Body of pancreas (tissue), 4 donors: ENCODE measurements at regions not wholly inside any gene's neighbourhood (a gene's known extent, or its start where the extent isn't known, plus 50 kb on each side); places are given as distances from the start of the nearest gene placed in this dataset.

ENCODE experiments used
- ATAC-seq: fragments of 150-250 bp; one replicate; pipeline ENCODE4 v1.9.1; 2016
- DNase-seq, 4 donors: peaks; one replicate each; pipeline ENCODE4 v3.0.0-alpha.2; 2019
- H3K27ac ChIP-seq, 4 donors: fragments of 200-600 bp; sonication (generic); 1 replicate in 3 of 4; 2 replicates in 1 of 4; pipeline versions ENCODE4 v1.5.1 to v1.6.1; 2016 to 2019; ENCODE audit warnings: mild to moderate bottlenecking in 1 of 4, mixed read lengths in 1 of 4, moderate library complexity in 1 of 4
- H3K27me3 ChIP-seq, 2 donors: fragments of 200-600 bp; sonication (generic); one replicate each; pipeline ENCODE4 v1.6.0; 2016; ENCODE audit warnings: mild to moderate bottlenecking in 1 of 2
- H3K36me3 ChIP-seq, 2 donors: fragments of 200-600 bp; sonication (generic); replicated peaks in 1 of 2; 2 replicates each; pipeline ENCODE4 v1.5.1; 2016; ENCODE audit warnings: low read depth in 2 of 2; ENCODE audit not compliant: insufficient read depth in 1 of 2
- H3K4me1 ChIP-seq: fragments of 200-600 bp; sonication (generic); one replicate; pipeline ENCODE4 v1.6.0; 2016
- H3K4me3 ChIP-seq, 2 donors: fragments of 200-600 bp; sonication (generic); 1 replicate in 1 of 2; 2 replicates in 1 of 2; pipeline ENCODE4 v1.5.1; 2016 to 2019
- H3K9me3 ChIP-seq, 3 donors: fragments of 200-600 bp; sonication (generic); 1 replicate in 2 of 3; 2 replicates in 1 of 3; pipeline ENCODE4 v1.5.1; 2016
- CTCF ChIP-seq, 7 experiments: fragments of 450-650 bp in 4 of 7; fragments of 200-600 bp in 3 of 7; sonication (generic) in 3 of 7; IDR thresholded peaks; one replicate each; pipeline ENCODE4 v1.5.1; 2016 to 2019; ENCODE audit warnings: antibody characterized with exemption in 7 of 7
- POLR2A ChIP-seq, 3 donors: fragments of 450-650 bp; IDR thresholded peaks; one replicate each; pipeline ENCODE4 v1.6.1; 2016; ENCODE audit warnings: antibody characterized with exemption in 3 of 3, mild to moderate bottlenecking in 2 of 3
- WGBS, 2 donors: methylation state at CpG; one replicate each; pipeline ENCODE4 v1.1.5; 2017; 5-methylcytosine and 5-hydroxymethylcytosine counted together
- intact Hi-C: fragments of 100-400 bp; cut with DNase I; formaldehyde crosslinking; loops from one replicate; pipeline ENCODE4 v1.15.1; 2023

- H3K27me3 ChIP-seq, result no peaks in the 10 kb centered on the region
- DNase-seq, result no peak
- H3K27ac ChIP-seq, result no peak overlapping the region
- no peaks in the 10 kb centered on the region for H3K36me3 ChIP-seq
- intact Hi-C loops, result no loop called here
- H3K9me3 ChIP-seq, result no peaks in the 10 kb centered on the region
- H3K4me3 ChIP-seq, result no peak overlapping the region
- TF ChIP-seq CTCF (IDR thresholded peaks at IDR 0.05), result no peak
- TF ChIP-seq POLR2A (IDR thresholded peaks at IDR 0.05), result no peak
- 49 to 56% methylated on average over 18 to 19 of the region's 19 CpGs for WGBS, 2 donors
- ATAC-seq, result no peak
- peaks cover 4% of the 10 kb centered on the region for H3K4me1 ChIP-seq
Observed at GRCh38 chr2:109062859-109063700, 65.9 kb upstream of the SH3RF3 start.

GRCh38 chr2:109062145-109062858, 66.7 kb upstream of the SH3RF3 start:
- no peak for TF ChIP-seq CTCF (IDR thresholded peaks at IDR 0.05)
- no peak for TF ChIP-seq POLR2A (IDR thresholded peaks at IDR 0.05)
- 57 to 64% methylated on average over 6 to 7 of the region's 7 CpGs for WGBS, 2 donors
- H3K9me3 ChIP-seq, result no peaks in the 10 kb centered on the region
- H3K27me3 ChIP-seq, result no peaks in the 10 kb centered on the region
- intact Hi-C loops, result no loop called here
- ATAC-seq (no peak), DNase-seq (no peak)
- H3K4me1 ChIP-seq, result peaks cover 4% of the 10 kb centered on the region
- H3K27ac ChIP-seq, result no peak overlapping the region
- H3K4me3 ChIP-seq, result no peak overlapping the region
- no peaks in the 10 kb centered on the region for H3K36me3 ChIP-seq

GRCh38 chr2:109061736-109062135, 67.3 kb upstream of the SH3RF3 start:
- intact Hi-C loops, result no loop called here
- Histone ChIP-seq H3K9me3 (no peaks in the 10 kb centered on the region), H3K27ac (no peak overlapping the region), H3K27me3 (no peaks in the 10 kb centered on the region), H3K36me3 (no peaks in the 10 kb centered on the region), H3K4me1 (peaks cover 4% of the 10 kb centered on the region), H3K4me3 (no peak overlapping the region)
- DNase-seq (no peak), ATAC-seq (no peak)
- TF ChIP-seq POLR2A (IDR thresholded peaks at IDR 0.05) (no peak), CTCF (IDR thresholded peaks at IDR 0.05) (no peak)
- 66 to 72% methylated on average over 2 to 4 of the region's 4 CpGs for WGBS, 2 donors

- Histone ChIP-seq H3K27ac (no peak overlapping the region), H3K27me3 (no peaks in the 10 kb centered on the region), H3K9me3 (no peaks in the 10 kb centered on the region), H3K4me3 (no peak overlapping the region), H3K4me1 (peaks cover 4% of the 10 kb centered on the region), H3K36me3 (no peaks in the 10 kb centered on the region)
- WGBS, 2 donors, result 51 to 73% methylated on average over 3 of the region's 3 CpGs
- DNase-seq (no peak), ATAC-seq (no peak)
- TF ChIP-seq CTCF (IDR thresholded peaks at IDR 0.05), result no peak
- no peak for TF ChIP-seq POLR2A (IDR thresholded peaks at IDR 0.05)
- intact Hi-C loops, result no loop called here
Observed at GRCh38 chr2:109060496-109060895, 68.5 kb upstream of the SH3RF3 start.
